HL-60 (cell line): ENCODE measurements at regions not wholly inside any gene's neighbourhood (a gene's known extent, or its start where the extent isn't known, plus 50 kb on each side); places are given as distances from the start of the nearest gene placed in this dataset.

ENCODE experiments used
- DNase-seq, 2 experiments: peaks; one replicate each; pipeline ENCODE4 v3.0.0-alpha.2; 2010 to 2020; ENCODE audit warnings: low read depth in 1 of 2, low spot score in 1 of 2
- H3K27ac ChIP-seq: fragments of 250-450 bp; sonication (Bioruptor Pico); replicated peaks from 2 replicates; pipeline ENCODE4 v1.5.1; 2020; ENCODE audit warnings: mild to moderate bottlenecking, moderate library complexity
- H3K27me3 ChIP-seq: fragments of 250-450 bp; sonication (Bioruptor Pico); 2 replicates; pipeline ENCODE4 v1.5.1; 2021; ENCODE audit warnings: mild to moderate bottlenecking, moderate library complexity; ENCODE audit not compliant: insufficient read depth, poor library complexity, severe bottlenecking
- H3K4me3 ChIP-seq: replicated peaks from 2 replicates; pipeline ENCODE4 v1.5.1; 2011; ENCODE audit warnings: mild to moderate bottlenecking, control low read depth, low read length; ENCODE audit not compliant: insufficient read depth
- CTCF ChIP-seq: IDR thresholded peaks from one replicate; pipeline ENCODE4 v1.5.1; 2011; ENCODE audit warnings: low read length, control low read depth, inconsistent platforms; ENCODE audit not compliant: insufficient read depth
- GABPA ChIP-seq: IDR thresholded peaks from 2 replicates; pipeline ENCODE4 v1.6.1; 2012; ENCODE audit warnings: low read depth
- POLR2AphosphoS5 ChIP-seq: IDR thresholded peaks from 2 replicates; pipeline ENCODE4 v1.6.1; 2012; ENCODE audit warnings: low read depth
- REST ChIP-seq: IDR thresholded peaks from 2 replicates; pipeline ENCODE4 v1.6.1; 2012; ENCODE audit warnings: low read depth; ENCODE audit not compliant: insufficient replicate concordance
- SPI1 ChIP-seq: IDR thresholded peaks from 2 replicates; pipeline ENCODE4 v1.6.1; 2012; ENCODE audit warnings: low read depth, mild to moderate bottlenecking, borderline replicate concordance

GRCh38 chr2:23111263-23111662 is 273.7 kb upstream of the KLHL29 start:
- DNase-seq, result no peak
- no peak overlapping the region for H3K4me3 ChIP-seq
- no peak overlapping the region for H3K27ac ChIP-seq
- H3K27me3 ChIP-seq, result no peaks in the 10 kb centered on the region
- no peak for TF ChIP-seq GABPA
- no peak for TF ChIP-seq POLR2AphosphoS5
- TF ChIP-seq SPI1, result no peak
- TF ChIP-seq REST, result no peak
- TF ChIP-seq CTCF, result no peak

- H3K27me3 ChIP-seq, result no peaks in the 10 kb centered on the region
- H3K4me3 ChIP-seq, result no peak overlapping the region
- TF ChIP-seq GABPA, result no peak
- TF ChIP-seq REST, result no peak
- no peak for TF ChIP-seq POLR2AphosphoS5
- no peak for TF ChIP-seq CTCF
- TF ChIP-seq SPI1, result no peak
- H3K27ac ChIP-seq, result no peak overlapping the region
- no peak for DNase-seq
Measured at GRCh38 chr2:23112517-23112916, 272.5 kb upstream of the KLHL29 start.

GRCh38 chr2:23114299-23114698 is 270.7 kb upstream of the KLHL29 start:
- TF ChIP-seq SPI1 (no peak), REST (no peak), GABPA (no peak), CTCF (no peak), POLR2AphosphoS5 (no peak)
- Histone ChIP-seq H3K27me3 (no peaks in the 10 kb centered on the region), H3K27ac (no peak overlapping the region), H3K4me3 (no peak overlapping the region)
- no peak for DNase-seq
